H9 (cell line): ENCODE measurements at regions not wholly inside any gene's neighbourhood (a gene's known extent, or its start where the extent isn't known, plus 50 kb on each side); places are given as distances from the start of the nearest gene placed in this dataset.

Experiments
- DNase-seq: peaks from one replicate; pipeline ENCODE4 v3.0.0-alpha.2; 2017
- H2AFZ ChIP-seq: one replicate; pipeline ENCODE4 v1.6.1; 2013; ENCODE audit warnings: mild to moderate bottlenecking, low read length, control low read depth, moderate library complexity
- H2AK5ac ChIP-seq: 2 replicates; pipeline ENCODE4 v1.6.1; 2013; ENCODE audit warnings: low read length, control low read depth, mixed read lengths; ENCODE audit not compliant: insufficient read length
- H2BK120ac ChIP-seq: one replicate; pipeline ENCODE4 v1.6.1; 2013; ENCODE audit warnings: low read depth, mild to moderate bottlenecking, low read length, control low read depth, inconsistent platforms; ENCODE audit not compliant: poor library complexity, severe bottlenecking
- H2BK12ac ChIP-seq: 2 replicates; pipeline ENCODE4 v1.6.1; 2013; ENCODE audit warnings: low read length, control low read depth, mixed read lengths, low read depth; ENCODE audit not compliant: insufficient read length
- H2BK15ac ChIP-seq: 2 replicates; pipeline ENCODE4 v1.6.1; 2013; ENCODE audit warnings: low read depth, low read length, control low read depth
- H2BK20ac ChIP-seq: one replicate; pipeline ENCODE4 v1.6.1; 2013; ENCODE audit warnings: low read depth, mild to moderate bottlenecking, low read length, control low read depth, inconsistent platforms; ENCODE audit not compliant: poor library complexity, severe bottlenecking
- H2BK5ac ChIP-seq: 2 replicates; pipeline ENCODE4 v1.6.1; 2013; ENCODE audit warnings: low read length, control low read depth, mixed read lengths; ENCODE audit not compliant: insufficient read length
- H3K14ac ChIP-seq: 2 replicates; pipeline ENCODE4 v1.6.1; 2013; ENCODE audit warnings: low read length, control low read depth; ENCODE audit not compliant: insufficient read depth
- H3K18ac ChIP-seq: 2 replicates; pipeline ENCODE4 v1.6.1; 2013; ENCODE audit warnings: low read depth, mild to moderate bottlenecking, mixed read lengths, low read length, control low read depth; ENCODE audit not compliant: insufficient read length
- H3K23ac ChIP-seq: 2 replicates; pipeline ENCODE4 v1.6.1; 2013; ENCODE audit warnings: low read length, control low read depth, mixed read lengths, low read depth; ENCODE audit not compliant: insufficient read length
- H3K23me2 ChIP-seq: 2 replicates; pipeline ENCODE4 v1.6.1; 2013; ENCODE audit warnings: low read depth, mild to moderate bottlenecking, mixed read lengths, low read length, control low read depth; ENCODE audit not compliant: insufficient read length, poor library complexity, severe bottlenecking
- H3K27ac ChIP-seq: 2 replicates; pipeline ENCODE4 v1.5.1; 2013; ENCODE audit warnings: low read length, control low read depth, mixed read lengths, low read depth; ENCODE audit not compliant: insufficient read length
- H3K27me3 ChIP-seq: 2 replicates; pipeline ENCODE4 v1.6.1; 2013; ENCODE audit warnings: low read length, control low read depth, inconsistent platforms; ENCODE audit not compliant: insufficient read depth
- H3K4ac ChIP-seq: 2 replicates; pipeline ENCODE4 v1.6.1; 2013; ENCODE audit warnings: low read depth, mild to moderate bottlenecking, control low read depth, inconsistent platforms, low read length, moderate library complexity
- H3K4me1 ChIP-seq: 2 replicates; pipeline ENCODE4 v1.6.1; 2013; ENCODE audit warnings: low read length, control low read depth, inconsistent platforms; ENCODE audit not compliant: insufficient read depth
- H3K4me2 ChIP-seq: 2 replicates; pipeline ENCODE4 v1.6.1; 2013; ENCODE audit warnings: low read length, control low read depth, mixed read lengths; ENCODE audit not compliant: insufficient read length, insufficient read depth
- H3K56ac ChIP-seq: 2 replicates; pipeline ENCODE4 v1.6.1; 2013; ENCODE audit warnings: low read depth, mild to moderate bottlenecking, mixed read lengths, low read length, control low read depth; ENCODE audit not compliant: insufficient read length
- H3K79me1 ChIP-seq: 2 replicates; pipeline ENCODE4 v1.6.1; 2013; ENCODE audit warnings: low read depth, mild to moderate bottlenecking, moderate library complexity, low read length, control low read depth, inconsistent platforms; ENCODE audit not compliant: insufficient read depth, poor library complexity, severe bottlenecking
- H3K79me2 ChIP-seq: 2 replicates; pipeline ENCODE4 v1.6.1; 2013; ENCODE audit warnings: low read length, control low read depth, inconsistent platforms; ENCODE audit not compliant: insufficient read depth
- H3K9ac ChIP-seq: 2 replicates; pipeline ENCODE4 v1.6.1; 2013; ENCODE audit warnings: low read length, control low read depth, mixed read lengths; ENCODE audit not compliant: insufficient read length; ENCODE audit errors: extremely low read depth
- H3K9me3 ChIP-seq: one replicate; pipeline ENCODE4 v1.6.1; 2013; ENCODE audit warnings: low read depth, low read length, inconsistent platforms; ENCODE audit not compliant: control insufficient read depth
- H3T11ph ChIP-seq: one replicate; pipeline ENCODE4 v1.6.1; 2013; ENCODE audit warnings: mild to moderate bottlenecking, low read length, control low read depth, inconsistent platforms
- H4K20me1 ChIP-seq: one replicate; pipeline ENCODE4 v1.6.1; 2013; ENCODE audit not compliant: control insufficient read depth, insufficient read length, insufficient read depth
- H4K5ac ChIP-seq: 2 replicates; pipeline ENCODE4 v1.6.1; 2013; ENCODE audit warnings: low read depth, mild to moderate bottlenecking, mixed read lengths, low read length, control low read depth; ENCODE audit not compliant: insufficient read length
- H4K8ac ChIP-seq: replicated peaks from 2 replicates; pipeline ENCODE4 v1.6.1; 2013; ENCODE audit warnings: low read length, control low read depth, mixed read lengths, low read depth; ENCODE audit not compliant: insufficient read length
- H4K91ac ChIP-seq: 2 replicates; pipeline ENCODE4 v1.6.1; 2013; ENCODE audit warnings: low read depth, mild to moderate bottlenecking, moderate library complexity, mixed read lengths, low read length, control low read depth; ENCODE audit not compliant: insufficient read length
- H3K27ac Mint-ChIP-seq, 3 experiments: 2 replicates in 2 of 3; 3 replicates in 1 of 3; pipeline ENCODE4 v1.8.0; 2020 to 2021; ENCODE audit warnings: mixed read lengths in 3 of 3, mild to moderate bottlenecking in 1 of 3, moderate library complexity in 1 of 3
- H3K27me3 Mint-ChIP-seq: 2 replicates; pipeline ENCODE4 v1.8.0; 2021; ENCODE audit warnings: low read depth, mild to moderate bottlenecking, moderate library complexity, mixed read lengths
- H3K36me3 Mint-ChIP-seq, 3 experiments: 2 replicates in 2 of 3; 3 replicates in 1 of 3; pipeline ENCODE4 v1.8.0; 2020 to 2021; ENCODE audit warnings: low read depth in 3 of 3, mixed read lengths in 3 of 3; ENCODE audit not compliant: insufficient read depth in 1 of 3
- H3K4me1 Mint-ChIP-seq, 2 experiments: 2 replicates each; pipeline ENCODE4 v1.8.0; 2020; ENCODE audit warnings: mixed read lengths in 2 of 2
- H3K4me3 Mint-ChIP-seq, 2 experiments: 2 replicates in 1 of 2; 3 replicates in 1 of 2; pipeline ENCODE4 v1.8.0; 2020 to 2021; ENCODE audit warnings: mild to moderate bottlenecking in 2 of 2, mixed read lengths in 2 of 2, moderate library complexity in 1 of 2
- H3K9me3 Mint-ChIP-seq, 2 experiments: 2 replicates in 1 of 2; 3 replicates in 1 of 2; pipeline ENCODE4 v1.8.0; 2020; ENCODE audit warnings: mild to moderate bottlenecking in 2 of 2, mixed read lengths in 2 of 2, moderate library complexity in 1 of 2
- CTCF ChIP-seq: fragments of 200-600 bp; sonication (generic); conservative IDR thresholded peaks from 3 replicates; pipeline ENCODE4 v1.8.0; 2021; ENCODE audit warnings: antibody characterized with exemption, mild to moderate bottlenecking
- WGBS: extraction: QIAGEN DNeasy Blood & Tissue Kit; methylation state at CpG from one replicate; pipeline ENCODE4 v1.1.7; 2013; ENCODE audit warnings: missing lambda C conversion rate, low lambda C conversion rate, mixed read lengths; ENCODE audit not compliant: insufficient read length; ENCODE audit errors: extremely low coverage; 5-methylcytosine and 5-hydroxymethylcytosine counted together

DNA sequence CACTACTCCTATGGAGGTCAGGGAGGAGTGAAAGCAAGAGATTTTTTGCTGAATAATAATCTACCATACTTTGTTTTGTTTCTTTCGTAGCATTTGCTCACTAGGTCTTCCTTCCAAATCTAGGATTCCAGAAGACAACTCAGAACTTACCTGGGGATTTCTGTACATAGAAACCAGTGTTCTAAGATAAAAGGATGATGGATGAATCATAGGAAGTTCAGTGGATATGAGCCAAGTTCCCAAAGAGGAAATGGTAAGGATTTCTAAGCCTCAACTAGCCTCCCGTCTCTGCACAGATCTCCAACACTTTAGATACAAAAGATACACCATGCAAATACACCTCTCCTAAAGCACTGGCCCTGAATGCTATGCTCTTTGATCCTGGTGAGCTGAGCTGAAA, 283.9 kb downstream of the TAFA4 start:
- H3K27me3 ChIP-seq, result no peaks in the 10 kb centered on the region
- H4K91ac ChIP-seq, result no peak overlapping the region
- H2BK12ac ChIP-seq, result no peak overlapping the region
- no peak overlapping the region for H3K9ac ChIP-seq
- no peak overlapping the region for H2BK120ac ChIP-seq
- peaks cover 0 to 3% of the 10 kb centered on the region in 2 experiments; a peak in 3 of 5 replicates for H3K9me3 Mint-ChIP-seq
- no peak overlapping the region for H2BK15ac ChIP-seq
- no peaks in the 10 kb centered on the region for H3K79me2 ChIP-seq
- H3K27ac ChIP-seq, result no peak overlapping the region
- DNase-seq, result no peak
- no peak overlapping the region for H3K27ac Mint-ChIP-seq
- no peak overlapping the region for H3K23ac ChIP-seq
- H3K4me1 ChIP-seq, result no peaks in the 10 kb centered on the region
- no peak for TF ChIP-seq CTCF
- no peak overlapping the region for H4K5ac ChIP-seq
- no peaks in the 10 kb centered on the region for H3K79me1 ChIP-seq
- H3K23me2 ChIP-seq, result no peaks in the 10 kb centered on the region
- H4K8ac ChIP-seq, result no peak overlapping the region
- peaks cover 4 to 13% of the 10 kb centered on the region in 2 experiments; a peak in 2 of 4 replicates for H3K4me1 Mint-ChIP-seq
- no peak overlapping the region for H3K14ac ChIP-seq
- H3T11ph ChIP-seq, result no peak overlapping the region
- H2BK20ac ChIP-seq, result no peak overlapping the region
- no peak overlapping the region for H3K4me2 ChIP-seq
- H3K36me3 Mint-ChIP-seq, result no peaks in the 10 kb centered on the region
- H3K56ac ChIP-seq, result no peak overlapping the region
- no peak overlapping the region for H2AK5ac ChIP-seq
- H3K4me3 Mint-ChIP-seq, result no peak overlapping the region
- no peak overlapping the region for H3K4ac ChIP-seq
- no peaks in the 10 kb centered on the region for H3K9me3 ChIP-seq
- H4K20me1 ChIP-seq, result peaks cover 2% of the 10 kb centered on the region
- H2AFZ ChIP-seq, result no peak overlapping the region
- no peak overlapping the region for H3K18ac ChIP-seq
- no peaks in the 10 kb centered on the region for H3K27me3 Mint-ChIP-seq
- no peak overlapping the region for H2BK5ac ChIP-seq
- no CpG with 5 or more reads among the region's 2 CpGs for WGBS
